Esophagus squamous epithelium (tissue), 5 donors: ENCODE measurements at regions not wholly inside any gene's neighbourhood (a gene's known extent, or its start where the extent isn't known, plus 50 kb on each side); places are given as distances from the start of the nearest gene placed in this dataset.

ENCODE experiments used
- DNase-seq: peaks from one replicate; lab custom pipeline; 2025; lab: John Stamatoyannopoulos, UW
- H3K27ac ChIP-seq, 4 donors: fragments of 200-600 bp; sonication (generic); one replicate each; pipeline ENCODE4 v1.5.1; 2016 to 2019; ENCODE audit warnings: mild to moderate bottlenecking in 1 of 4
- H3K27me3 ChIP-seq, 4 donors: fragments of 200-600 bp; sonication (generic); 1 replicate in 3 of 4; 2 replicates in 1 of 4; pipeline versions ENCODE4 v1.5.1 to v1.6.0; 2017 to 2021; ENCODE audit warnings: antibody characterized with exemption in 1 of 4
- H3K36me3 ChIP-seq, 3 donors: fragments of 200-600 bp; sonication (generic); one replicate each; pipeline ENCODE4 v1.5.1; 2016 to 2019
- H3K4me1 ChIP-seq, 3 donors: fragments of 200-600 bp; sonication (generic); one replicate each; pipeline ENCODE4 v1.5.1; 2017 to 2019
- H3K4me3 ChIP-seq, 4 donors: fragments of 200-600 bp; sonication (generic); 1 replicate in 3 of 4; 2 replicates in 1 of 4; pipeline ENCODE4 v1.5.1; 2016 to 2019; ENCODE audit warnings: mild to moderate bottlenecking in 2 of 4, moderate library complexity in 1 of 4
- H3K9me3 ChIP-seq, 3 donors: fragments of 200-600 bp; sonication (generic); one replicate each; pipeline ENCODE4 v1.5.1; 2016 to 2019
- CTCF ChIP-seq, 6 experiments: fragments of 450-650 bp in 4 of 6; fragments of 200-600 bp in 2 of 6; sonication (generic) in 2 of 6; IDR thresholded peaks; one replicate each; pipeline ENCODE4 v1.5.1; 2016 to 2019; ENCODE audit warnings: antibody characterized with exemption in 6 of 6, mild to moderate bottlenecking in 4 of 6, moderate library complexity in 4 of 6
- POLR2A ChIP-seq, 4 donors: fragments of 450-650 bp; IDR thresholded peaks; one replicate each; pipeline ENCODE4 v1.6.1; 2017; ENCODE audit warnings: antibody characterized with exemption in 4 of 4, mild to moderate bottlenecking in 4 of 4, moderate library complexity in 3 of 4
- WGBS, 2 donors: methylation state at CpG; one replicate each; pipeline ENCODE4 v1.1.5; 2018; 5-methylcytosine and 5-hydroxymethylcytosine counted together
- intact Hi-C: fragments of 100-400 bp; cut with DNase I; formaldehyde crosslinking; loops from one replicate; pipeline ENCODE4 v1.15.0; 2022
- donor health status: DM: yes; HTN: yes; CAD: no.

GRCh38 chr16:86205521-86206245, 304.6 kb upstream of the FOXF1 start:
- no peak overlapping the region for H3K4me3 ChIP-seq
- peaks cover 0 to 22% (median 0%) of the 10 kb centered on the region in 4 donors for H3K27me3 ChIP-seq
- H3K27ac ChIP-seq: no peak overlapping the region
- no peaks in the 10 kb centered on the region for H3K36me3 ChIP-seq
- 79 to 85% methylated on average over 14 to 15 of the region's 16 CpGs for WGBS, 2 donors
- TF ChIP-seq POLR2A (IDR thresholded peaks at IDR 0.05): no peak
- TF ChIP-seq CTCF (IDR thresholded peaks at IDR 0.05): no peak
- peaks cover 0 to 6% (median 0%) of the 10 kb centered on the region in 3 donors for H3K4me1 ChIP-seq
- no peaks in the 10 kb centered on the region for H3K9me3 ChIP-seq
- DNase-seq: no peak
- intact Hi-C loops: no loop called here

GRCh38 chr16:86207350-86207749, 303.0 kb upstream of the FOXF1 start:
- intact Hi-C loops: no loop called here
- H3K27ac ChIP-seq: no peak overlapping the region
- H3K36me3 ChIP-seq: no peaks in the 10 kb centered on the region
- H3K9me3 ChIP-seq: no peaks in the 10 kb centered on the region
- H3K27me3 ChIP-seq: peaks cover 0 to 6% (median 0%) of the 10 kb centered on the region in 4 donors
- DNase-seq: no peak
- TF ChIP-seq CTCF (IDR thresholded peaks at IDR 0.05) (no peak), POLR2A (IDR thresholded peaks at IDR 0.05) (no peak)
- 42 to 60% methylated on average over 1 of the region's 5 CpGs for WGBS, 2 donors
- no peaks in the 10 kb centered on the region for H3K4me1 ChIP-seq
- no peak overlapping the region for H3K4me3 ChIP-seq

- H3K4me1 ChIP-seq: peaks cover 0 to 9% (median 4%) of the 10 kb centered on the region in 3 donors
- no peak for DNase-seq
- intact Hi-C loops: no loop called here
- H3K27ac ChIP-seq: no peak overlapping the region
- no peak for TF ChIP-seq POLR2A (IDR thresholded peaks at IDR 0.05)
- TF ChIP-seq CTCF (IDR thresholded peaks at IDR 0.05): no peak
- WGBS, 2 donors: 0% methylated on average over 2 of the region's 2 CpGs; no CpG with 5 or more reads in 1 of the 2 donors
- H3K9me3 ChIP-seq: no peaks in the 10 kb centered on the region
- no peaks in the 10 kb centered on the region for H3K27me3 ChIP-seq
- H3K36me3 ChIP-seq: no peaks in the 10 kb centered on the region
- H3K4me3 ChIP-seq: no peak overlapping the region
Observed at GRCh38 chr16:86209202-86209601, 301.1 kb upstream of the FOXF1 start.

- H3K4me1 ChIP-seq: peaks cover 0 to 23% (median 12%) of the 10 kb centered on the region in 3 donors
- DNase-seq: no peak
- TF ChIP-seq CTCF (IDR thresholded peaks at IDR 0.05): no peak
- no peak for TF ChIP-seq POLR2A (IDR thresholded peaks at IDR 0.05)
- H3K4me3 ChIP-seq: no peak overlapping the region
- no peaks in the 10 kb centered on the region for H3K9me3 ChIP-seq
- no peaks in the 10 kb centered on the region for H3K36me3 ChIP-seq
- 67 to 84% methylated on average over 15 to 16 of the region's 19 CpGs for WGBS, 2 donors
- intact Hi-C loops: no loop called here
- H3K27me3 ChIP-seq: no peaks in the 10 kb centered on the region
- no peak overlapping the region for H3K27ac ChIP-seq
Observed at GRCh38 chr16:86210403-86211193, 299.7 kb upstream of the FOXF1 start.

- Histone ChIP-seq H3K36me3 (no peaks in the 10 kb centered on the region), H3K27ac (no peak overlapping the region), H3K9me3 (no peaks in the 10 kb centered on the region), H3K27me3 (no peaks in the 10 kb centered on the region), H3K4me1 (peaks cover 0 to 30% (median 12%) of the 10 kb centered on the region in 3 donors), H3K4me3 (no peak overlapping the region)
- WGBS, 2 donors: 83 to 94% methylated on average over 2 to 5 of the region's 5 CpGs
- TF ChIP-seq CTCF (IDR thresholded peaks at IDR 0.05) (no peak), POLR2A (IDR thresholded peaks at IDR 0.05) (no peak)
- no peak for DNase-seq
- intact Hi-C loops: no loop called here
Observed at GRCh38 chr16:86211265-86211664, 299.1 kb upstream of the FOXF1 start.
